Lung microvascular endothelial cell (primary cell): ENCODE measurements at regions not wholly inside any gene's neighbourhood (a gene's known extent, or its start where the extent isn't known, plus 50 kb on each side); places are given as distances from the start of the nearest gene placed in this dataset.
A peak's percentile ranks its signal among the peaks of the same experiment; 100 is the strongest.

Source experiments
- DNase-seq, 2 donors: peaks; one replicate each; pipeline versions ENCODE4 v3.0.0 to v3.0.0-alpha.2; 2010; ENCODE audit warnings: low read depth in 2 of 2

- DNase-seq = no peak
These were observed 264.7 kb downstream of the BUD13 start for GRCh38 chr11:116507849-116508695.

GRCh38 chr11:116507016-116507415 lies 265.8 kb downstream of the BUD13 start:
- no peak for DNase-seq

GRCh38 chr11:116506263-116506825 lies 266.4 kb downstream of the BUD13 start:
- no peak for DNase-seq

DNA sequence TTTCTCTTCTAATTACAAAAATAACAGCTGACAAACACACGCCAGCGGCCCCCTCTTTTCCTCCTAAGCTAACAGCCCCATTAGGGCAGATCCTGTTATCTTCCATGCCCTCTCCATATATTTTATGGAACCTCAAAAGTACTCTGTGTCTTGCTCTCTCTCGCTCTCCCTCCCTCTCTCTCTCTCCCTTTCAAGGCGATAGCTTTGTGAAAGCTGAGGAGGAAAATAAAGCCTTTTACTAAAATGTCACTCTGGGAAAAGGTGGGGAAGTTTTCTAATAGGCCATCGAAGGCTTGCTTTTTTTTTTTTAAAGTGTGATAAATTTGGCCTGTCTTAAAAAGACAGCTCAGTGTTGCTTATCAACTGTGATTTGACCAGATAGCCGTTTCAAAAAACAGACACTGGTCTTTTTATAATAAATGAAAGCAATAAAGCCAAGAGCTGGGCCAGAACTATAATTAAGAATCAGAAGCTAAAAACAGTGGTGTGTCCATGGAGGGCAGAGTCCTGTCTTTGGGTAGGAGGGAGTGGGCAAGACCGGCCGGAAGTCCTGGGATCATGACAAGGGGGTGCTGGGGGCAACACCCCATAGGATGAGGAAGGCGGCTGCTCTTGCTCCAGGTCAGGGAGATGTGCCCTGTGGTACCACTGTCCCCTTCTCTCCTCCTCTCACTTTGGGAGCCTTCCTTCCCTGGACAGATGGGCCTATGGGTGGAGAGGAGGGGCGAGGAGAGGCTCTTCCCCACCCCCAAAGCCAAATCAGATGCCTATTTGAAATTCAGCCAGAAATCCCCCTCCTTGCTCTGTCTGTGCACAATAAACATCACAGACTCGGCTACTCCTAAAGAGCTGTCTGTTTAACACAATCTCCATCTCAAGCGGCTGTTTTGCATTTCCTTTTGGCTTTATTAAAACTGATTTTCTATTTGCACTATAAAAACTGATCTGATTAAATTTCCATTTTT lies 267.2 kb downstream of the BUD13 start:
- no peak for DNase-seq

GRCh38 chr11:116504541-116505297 lies 268.1 kb downstream of the BUD13 start:
- no peak for DNase-seq

DNA sequence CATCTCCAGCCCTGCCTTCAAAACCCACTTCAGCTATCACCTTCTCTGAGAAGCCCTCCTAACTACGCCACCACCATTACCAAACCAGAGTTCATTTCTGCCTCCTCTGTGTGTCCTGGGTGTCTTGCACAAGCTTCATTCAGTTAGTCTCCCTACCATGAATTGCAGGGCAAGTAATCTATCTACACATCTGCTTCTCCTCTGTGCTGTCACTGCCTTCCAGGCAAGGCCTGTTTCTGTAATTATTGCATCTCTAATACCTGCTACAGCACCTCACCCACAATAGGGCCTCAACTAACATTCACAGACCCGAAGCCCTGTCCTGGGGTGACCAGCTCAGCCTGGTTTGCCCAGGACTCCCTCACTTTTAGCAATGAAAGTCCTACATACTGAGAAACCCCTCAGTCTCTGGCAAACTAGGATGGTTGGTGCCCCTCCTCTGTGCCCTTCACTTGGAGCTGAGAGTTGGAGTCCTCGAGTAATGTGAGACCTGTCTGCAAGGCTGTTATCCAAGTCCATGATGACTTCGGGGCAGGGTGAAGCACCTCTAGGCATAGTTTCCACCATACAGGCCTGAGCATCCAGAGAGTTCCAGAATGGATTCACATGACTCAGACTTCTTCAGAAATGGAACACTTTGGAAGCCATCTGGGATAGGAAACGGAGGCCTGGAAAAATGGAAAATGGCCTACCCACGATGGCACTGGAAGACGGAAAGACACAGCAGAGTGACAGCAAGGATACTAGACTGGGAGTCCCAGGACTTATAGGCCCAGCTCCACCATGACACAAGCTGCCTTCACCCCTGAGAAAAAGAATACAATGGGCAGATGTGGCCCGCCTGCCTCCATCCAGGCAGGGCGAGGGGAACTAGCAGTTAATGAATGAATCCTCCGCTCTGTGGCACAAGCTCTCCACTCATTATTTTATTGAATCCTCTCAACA lies 269.3 kb downstream of the BUD13 start:
- DNase-seq = no peak

- no peak for DNase-seq
These were observed 270.1 kb downstream of the BUD13 start for GRCh38 chr11:116502641-116503061.

- no peak for DNase-seq
These were observed 271.1 kb downstream of the BUD13 start for GRCh38 chr11:116501728-116502127.

DNA sequence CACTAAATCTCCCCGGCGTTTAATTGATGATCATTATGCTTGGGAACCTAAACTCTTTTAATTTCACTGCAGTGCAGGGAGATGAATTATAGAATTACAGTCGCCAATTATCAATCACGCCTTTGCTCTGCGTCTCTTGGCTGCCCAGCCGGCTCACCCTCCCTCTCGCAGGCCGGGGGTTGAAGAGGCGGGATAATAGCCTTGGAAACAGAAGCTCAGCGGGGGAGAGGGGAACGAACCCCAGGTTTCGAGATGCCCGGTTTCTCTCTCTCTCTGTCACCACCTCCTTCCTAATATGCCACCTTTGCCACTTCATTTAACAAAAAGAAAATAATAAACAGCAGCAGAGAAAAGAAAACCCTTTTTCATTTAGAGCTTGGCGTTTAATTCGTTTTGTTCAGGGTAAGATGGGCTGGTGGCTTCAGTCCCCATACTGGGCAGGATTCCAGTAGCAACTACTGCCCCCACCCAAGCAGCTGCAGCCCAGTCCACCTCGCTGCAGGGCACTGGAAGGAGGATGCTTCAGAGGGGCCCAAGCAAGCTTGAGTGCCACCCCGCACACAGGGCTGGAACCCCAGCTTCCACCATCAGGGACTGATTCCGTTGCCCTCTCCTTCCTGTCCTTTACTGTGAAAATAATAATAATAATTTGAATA lies 271.7 kb downstream of the BUD13 start:
- no peak for DNase-seq

DNA sequence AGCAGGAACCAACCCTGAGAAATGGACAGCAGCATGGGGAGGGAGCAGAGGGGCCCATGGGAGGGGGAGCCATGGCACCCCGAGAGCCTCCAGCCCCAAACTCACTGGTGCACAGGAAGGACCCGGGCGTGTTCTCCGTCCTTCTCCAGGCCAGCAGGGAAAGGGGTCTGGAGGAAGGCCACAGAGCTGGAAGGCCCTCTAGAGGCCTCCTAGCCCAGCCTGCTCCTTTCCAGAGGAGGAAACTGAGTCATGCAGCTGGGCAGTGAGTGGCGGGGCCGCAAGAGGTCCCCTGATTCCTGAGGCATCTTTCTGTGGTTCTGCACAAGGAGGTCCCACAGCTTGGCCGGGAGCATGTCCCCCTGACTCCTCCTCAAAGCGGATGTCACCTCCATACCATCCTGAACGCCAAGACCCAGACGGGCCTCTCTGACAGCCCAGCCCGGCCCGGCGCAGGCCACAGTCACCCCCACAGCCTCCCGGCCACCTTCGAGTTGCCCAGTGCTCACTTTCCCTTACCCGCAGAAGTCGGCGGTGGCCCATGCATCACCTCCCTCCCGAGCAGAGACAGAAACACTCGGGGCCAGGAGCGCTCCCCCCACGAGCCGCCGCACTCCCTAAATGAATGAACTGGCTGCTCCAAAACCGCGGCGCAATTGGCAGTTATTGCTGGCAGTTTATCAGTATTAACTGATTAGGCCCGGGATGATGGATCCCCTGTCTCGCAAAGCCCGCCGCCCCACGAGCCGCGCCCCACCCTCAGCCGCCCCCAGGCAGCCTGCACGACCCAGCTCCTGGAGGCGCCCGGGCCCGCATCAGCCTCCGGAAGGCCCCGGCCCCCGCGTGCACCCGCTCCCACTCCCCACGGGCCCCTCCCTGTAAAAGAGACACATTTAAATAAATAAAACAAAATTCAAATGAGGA lies 272.5 kb downstream of the BUD13 start:
- DNase-seq = no peak

- peak; percentile 81 to 87 for DNase-seq
These were observed 273.3 kb downstream of the BUD13 start for GRCh38 chr11:116499396-116500003.

GRCh38 chr11:116498161-116498560 lies 274.6 kb downstream of the BUD13 start:
- DNase-seq = no peak

GRCh38 chr11:116492600-116492999 lies 280.2 kb downstream of the BUD13 start:
- no peak for DNase-seq

GRCh38 chr11:116488836-116489389 lies 283.9 kb downstream of the BUD13 start:
- DNase-seq = no peak

DNA sequence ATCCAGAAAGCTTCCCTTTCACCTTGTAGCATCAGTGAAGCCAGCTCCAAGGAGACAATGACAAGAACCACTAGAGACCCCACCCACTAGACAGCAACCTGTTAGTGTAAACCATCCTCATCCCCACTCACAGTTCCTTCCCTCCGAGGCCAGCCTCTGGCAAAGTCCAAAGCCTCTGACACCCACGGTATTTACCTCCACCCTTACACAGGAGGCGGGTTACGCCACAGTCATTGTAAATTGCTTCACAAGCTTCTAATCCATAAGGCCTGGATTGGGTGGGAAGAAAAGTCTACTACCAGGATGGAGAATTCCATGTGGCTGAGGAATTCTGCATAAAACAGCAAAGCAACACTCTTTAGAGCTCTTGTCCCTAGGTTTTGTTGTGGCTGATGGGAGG lies 287.4 kb downstream of the BUD13 start:
- no peak for DNase-seq

GRCh38 chr11:116482716-116483115 lies 290.1 kb downstream of the BUD13 start:
- DNase-seq = no peak

DNA sequence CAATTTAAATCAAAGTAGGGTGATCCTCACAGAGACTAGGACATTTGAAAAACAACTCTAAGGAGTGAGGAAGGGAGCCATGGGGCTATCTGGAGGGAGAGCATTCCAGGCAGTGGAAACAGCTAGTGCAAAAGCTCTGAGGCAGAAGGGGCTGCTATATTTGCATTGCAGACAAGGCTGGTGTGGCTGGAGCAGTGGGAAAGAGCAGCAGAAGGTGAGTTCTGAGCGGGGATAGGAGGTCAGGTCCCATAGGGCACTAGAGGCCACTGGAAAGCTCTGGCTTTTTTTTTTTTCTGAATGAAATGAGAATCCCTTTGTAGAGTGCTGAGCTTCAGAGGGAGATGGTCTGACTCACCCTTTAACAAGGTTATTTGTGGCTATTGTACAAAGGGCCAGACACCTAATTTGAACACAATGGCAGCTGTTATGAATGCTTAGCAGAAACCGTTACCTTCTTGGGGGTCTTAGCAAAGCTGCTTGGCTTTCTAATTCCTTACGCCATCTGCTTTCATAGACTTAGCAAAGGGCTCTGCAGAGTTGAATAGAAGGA lies 291.6 kb downstream of the BUD13 start:
- no peak for DNase-seq
